K562 (cell line): ENCODE measurements at regions not wholly inside any gene's neighbourhood (a gene's known extent, or its start where the extent isn't known, plus 50 kb on each side); places are given as distances from the start of the nearest gene placed in this dataset.

Source experiments
- DACH1 ChIP-seq: fragments of 450-650 bp; IDR thresholded peaks from 2 replicates; pipeline ENCODE4 v1.6.1; 2018; ENCODE audit not compliant: partially characterized antibody
- FOXO4 ChIP-seq: fragments of 450-650 bp; formaldehyde crosslinking; IDR thresholded peaks from 2 replicates; pipeline ENCODE4 v1.4.0; 2020; ENCODE audit warnings: mild to moderate bottlenecking, moderate library complexity
- GABPA ChIP-seq: fragments of 200-800 bp; sonication (Bioruptor generic); conservative IDR thresholded peaks from 2 replicates; pipeline ENCODE4 v1.6.1; 2016; ENCODE audit warnings: low read depth, missing genetic modification characterization, missing compliant biosample characterization
- GTF3C2 ChIP-seq: IDR thresholded peaks from 3 replicates; pipeline ENCODE4 v1.6.1; 2011; ENCODE audit warnings: borderline replicate concordance, mild to moderate bottlenecking, moderate library complexity; ENCODE audit not compliant: insufficient read length; ENCODE audit errors: extremely low read depth
- ILF3 ChIP-seq: fragments of 450-650 bp; IDR thresholded peaks from 2 replicates; pipeline ENCODE4 v1.6.1; 2018; ENCODE audit warnings: antibody characterized with exemption, mild to moderate bottlenecking, moderate library complexity, borderline replicate concordance
- PTTG1 ChIP-seq: fragments of 450-650 bp; IDR thresholded peaks from 2 replicates; pipeline ENCODE4 v1.6.1; 2016; ENCODE audit warnings: low read depth, mild to moderate bottlenecking, missing genetic modification characterization, missing compliant biosample characterization
- RBM25 ChIP-seq: fragments of 200-400 bp; formaldehyde crosslinking; IDR thresholded peaks from 2 replicates; pipeline ENCODE4 v1.6.1; 2018; ENCODE audit warnings: low read length, low read depth, moderate library complexity; ENCODE audit not compliant: severe bottlenecking
- RBM39 ChIP-seq: fragments of 200-400 bp; formaldehyde crosslinking; optimal IDR thresholded peaks from 2 replicates; pipeline ENCODE3; 2018; ENCODE audit warnings: low read depth, low read length
- SAP30 ChIP-seq: fragments of 200-600 bp; sonication (generic); IDR thresholded peaks from 2 replicates; pipeline ENCODE4 v1.6.1; 2012; ENCODE audit warnings: borderline replicate concordance, low read depth, mild to moderate bottlenecking, moderate library complexity, low read length, control low read depth, inconsistent platforms; ENCODE audit not compliant: insufficient read depth, poor library complexity, severe bottlenecking

DNA sequence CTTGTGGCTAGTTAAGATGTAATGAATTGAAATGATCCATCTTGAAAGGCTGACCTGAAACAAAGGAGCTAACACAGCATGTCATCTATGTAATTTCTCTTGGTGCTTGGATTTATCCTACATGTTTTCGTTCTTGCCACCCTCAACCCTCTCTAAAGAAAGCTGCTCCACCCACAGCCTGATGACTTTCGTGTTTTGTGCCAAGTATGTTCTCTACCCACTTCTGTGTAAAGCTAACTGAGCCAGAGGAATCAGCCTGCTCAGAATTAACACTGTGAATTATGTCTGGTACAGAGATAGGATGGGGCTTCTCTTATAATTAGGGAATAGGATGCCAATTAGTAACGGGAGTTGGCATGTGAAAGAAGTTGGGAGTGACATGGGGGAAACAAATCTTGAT is 67.9 kb upstream of the MLIP start (continued):
- TF ChIP-seq GABPA (tag) = no peak
- TF ChIP-seq PTTG1 (tag) = no peak
- TF ChIP-seq RBM39 = no peak
- no peak for TF ChIP-seq FOXO4 (CRISPR knock-in tag)
- TF ChIP-seq DACH1 = no peak
- no peak for TF ChIP-seq RBM25
- TF ChIP-seq GTF3C2 = no peak
- no peak for TF ChIP-seq ILF3
- TF ChIP-seq SAP30 = no peak
- TF ChIP-seq, all 486 proteins: peak for 0
